Left ventricle myocardium inferior (tissue), 1 donor: ENCODE measurements at regions not wholly inside any gene's neighbourhood (a gene's known extent, or its start where the extent isn't known, plus 50 kb on each side); places are given as distances from the start of the nearest gene placed in this dataset.
A peak's percentile ranks its signal among the peaks of the same experiment; 100 is the strongest.
"Not testable (repeated sequence)": the region's sequence is repeated elsewhere in the genome, so short reads cannot be mapped to it uniquely, and the experiment has no call there.

Source experiments
- DNase-seq: peaks from one replicate; pipeline ENCODE4 v3.0.0-alpha.2; 2020
- H3K27ac ChIP-seq: fragments of 200-600 bp; replicated peaks from 2 replicates; pipeline ENCODE4 v1.8.0; 2021
- H3K27me3 ChIP-seq: fragments of 200-600 bp; 2 replicates; pipeline ENCODE4 v1.8.0; 2021; ENCODE audit warnings: low read depth
- H3K36me3 ChIP-seq: fragments of 200-600 bp; 2 replicates; pipeline ENCODE4 v1.8.0; 2021
- H3K4me1 ChIP-seq: fragments of 200-600 bp; 2 replicates; pipeline ENCODE4 v1.8.0; 2021
- H3K4me3 ChIP-seq: fragments of 200-600 bp; 2 replicates; pipeline ENCODE4 v1.8.0; 2021; ENCODE audit warnings: mild to moderate bottlenecking, moderate library complexity
- H3K9me3 ChIP-seq: fragments of 200-600 bp; replicated peaks from 2 replicates; pipeline ENCODE4 v1.8.0; 2021
- intact Hi-C: fragments of 100-400 bp; cut with micrococcal nuclease; formaldehyde crosslinking; loops from one replicate; pipeline ENCODE4 v1.11.0; 2022
- TF ChIP-seq, protein P1 (sequence below): fragments of 200-600 bp; IDR thresholded peaks from 2 replicates; pipeline ENCODE4 v1.8.0; 2021; ENCODE audit warnings: antibody characterized with exemption, mild to moderate bottlenecking, borderline replicate concordance
- donor health status: DM: no; HTN: yes; CAD: no; lungs with severe emphysema.

DNA sequence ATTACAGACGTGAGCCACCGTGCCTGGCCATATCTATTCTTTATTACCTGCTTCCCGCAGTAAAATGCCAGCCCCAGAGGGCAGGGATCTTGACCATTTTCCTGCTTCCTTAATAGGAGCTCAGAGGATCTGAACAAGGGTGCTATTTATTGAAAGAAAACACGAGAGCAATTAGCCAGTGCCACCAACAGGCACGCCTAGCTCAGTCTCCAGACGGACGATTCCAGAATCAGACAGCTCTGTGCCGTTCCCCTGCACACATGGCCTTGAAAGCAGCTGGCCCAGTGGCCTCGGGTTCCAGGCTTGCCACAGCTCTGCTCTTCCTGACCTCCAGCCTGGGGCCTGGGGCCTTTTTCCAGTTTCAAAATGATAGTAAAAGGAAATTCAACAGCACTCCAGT is 135.2 kb upstream of the RFLNA start:
- H3K4me1 ChIP-seq: no peaks in the 10 kb centered on the region
- H3K4me3 ChIP-seq: no peak overlapping the region
- H3K36me3 ChIP-seq: no peaks in the 10 kb centered on the region
- TF ChIP-seq, protein P1, sequence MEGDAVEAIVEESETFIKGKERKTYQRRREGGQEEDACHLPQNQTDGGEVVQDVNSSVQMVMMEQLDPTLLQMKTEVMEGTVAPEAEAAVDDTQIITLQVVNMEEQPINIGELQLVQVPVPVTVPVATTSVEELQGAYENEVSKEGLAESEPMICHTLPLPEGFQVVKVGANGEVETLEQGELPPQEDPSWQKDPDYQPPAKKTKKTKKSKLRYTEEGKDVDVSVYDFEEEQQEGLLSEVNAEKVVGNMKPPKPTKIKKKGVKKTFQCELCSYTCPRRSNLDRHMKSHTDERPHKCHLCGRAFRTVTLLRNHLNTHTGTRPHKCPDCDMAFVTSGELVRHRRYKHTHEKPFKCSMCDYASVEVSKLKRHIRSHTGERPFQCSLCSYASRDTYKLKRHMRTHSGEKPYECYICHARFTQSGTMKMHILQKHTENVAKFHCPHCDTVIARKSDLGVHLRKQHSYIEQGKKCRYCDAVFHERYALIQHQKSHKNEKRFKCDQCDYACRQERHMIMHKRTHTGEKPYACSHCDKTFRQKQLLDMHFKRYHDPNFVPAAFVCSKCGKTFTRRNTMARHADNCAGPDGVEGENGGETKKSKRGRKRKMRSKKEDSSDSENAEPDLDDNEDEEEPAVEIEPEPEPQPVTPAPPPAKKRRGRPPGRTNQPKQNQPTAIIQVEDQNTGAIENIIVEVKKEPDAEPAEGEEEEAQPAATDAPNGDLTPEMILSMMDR: no peak
- H3K9me3 ChIP-seq: no peaks in the 10 kb centered on the region
- no peak for DNase-seq
- intact Hi-C loops: no loop called here
- H3K27ac ChIP-seq: peak overlapping the region; percentile 9
- peaks cover 4% of the 10 kb centered on the region for H3K27me3 ChIP-seq

DNA sequence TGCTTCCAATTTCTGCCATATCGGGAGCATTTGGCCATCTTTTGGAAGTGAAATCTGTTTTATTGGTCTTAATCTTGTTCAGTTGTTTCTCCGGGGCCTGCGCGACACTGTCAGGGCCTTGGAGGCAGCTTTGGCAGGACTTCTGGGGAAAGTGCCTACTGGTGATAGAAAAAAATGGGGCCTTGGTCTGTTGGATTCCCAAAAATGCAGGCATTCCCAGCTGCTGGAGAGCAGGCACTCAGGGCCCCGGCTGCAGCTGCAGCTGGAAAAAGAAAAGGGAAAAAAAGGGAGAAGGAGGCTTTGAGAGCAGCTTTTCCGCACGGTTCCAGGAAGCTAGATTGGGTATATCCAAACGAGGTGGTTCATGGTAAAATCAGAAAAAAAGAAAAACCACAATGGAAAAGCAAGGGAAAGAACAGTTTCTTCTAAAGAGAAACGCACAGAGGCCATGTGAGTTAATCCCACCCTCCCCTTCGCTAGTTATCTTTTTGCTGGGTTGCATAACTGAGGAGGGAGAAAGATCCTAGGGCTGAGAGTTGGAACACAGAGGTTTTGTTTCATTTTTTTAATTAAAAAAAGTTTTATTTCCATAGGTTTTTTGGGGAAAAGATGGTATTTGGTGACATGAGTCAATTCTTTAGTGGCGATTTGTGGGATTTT is 134.7 kb upstream of the RFLNA start:
- peaks cover 4% of the 10 kb centered on the region for H3K27me3 ChIP-seq
- TF ChIP-seq, protein P1: no peak
- DNase-seq: no peak
- intact Hi-C loops: no loop called here
- H3K27ac ChIP-seq: peak overlapping the region; percentile 9
- no peaks in the 10 kb centered on the region for H3K4me1 ChIP-seq
- H3K9me3 ChIP-seq: no peaks in the 10 kb centered on the region
- no peaks in the 10 kb centered on the region for H3K36me3 ChIP-seq
- H3K4me3 ChIP-seq: no peak overlapping the region

DNA sequence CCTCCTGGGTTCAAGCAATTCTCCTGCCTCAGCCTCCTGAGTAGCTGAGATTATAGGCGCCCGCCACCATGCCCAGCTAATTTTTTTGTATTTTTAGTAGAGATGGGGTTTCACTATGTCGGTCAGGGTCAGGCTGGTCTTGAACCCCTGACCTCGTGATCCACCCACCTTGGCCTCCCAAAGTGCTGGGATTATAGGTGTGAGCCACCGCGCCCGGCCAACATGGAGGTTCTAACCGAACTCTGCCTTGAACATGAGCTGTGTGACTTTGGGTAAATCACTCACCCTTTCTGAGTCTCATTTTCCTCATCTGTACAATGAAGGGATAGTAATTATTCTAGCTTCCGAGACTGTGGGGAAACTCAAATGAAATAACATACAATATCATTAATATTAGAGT is 133.5 kb upstream of the RFLNA start:
- H3K27ac ChIP-seq, intact Hi-C loops: not testable (repeated sequence)

DNA sequence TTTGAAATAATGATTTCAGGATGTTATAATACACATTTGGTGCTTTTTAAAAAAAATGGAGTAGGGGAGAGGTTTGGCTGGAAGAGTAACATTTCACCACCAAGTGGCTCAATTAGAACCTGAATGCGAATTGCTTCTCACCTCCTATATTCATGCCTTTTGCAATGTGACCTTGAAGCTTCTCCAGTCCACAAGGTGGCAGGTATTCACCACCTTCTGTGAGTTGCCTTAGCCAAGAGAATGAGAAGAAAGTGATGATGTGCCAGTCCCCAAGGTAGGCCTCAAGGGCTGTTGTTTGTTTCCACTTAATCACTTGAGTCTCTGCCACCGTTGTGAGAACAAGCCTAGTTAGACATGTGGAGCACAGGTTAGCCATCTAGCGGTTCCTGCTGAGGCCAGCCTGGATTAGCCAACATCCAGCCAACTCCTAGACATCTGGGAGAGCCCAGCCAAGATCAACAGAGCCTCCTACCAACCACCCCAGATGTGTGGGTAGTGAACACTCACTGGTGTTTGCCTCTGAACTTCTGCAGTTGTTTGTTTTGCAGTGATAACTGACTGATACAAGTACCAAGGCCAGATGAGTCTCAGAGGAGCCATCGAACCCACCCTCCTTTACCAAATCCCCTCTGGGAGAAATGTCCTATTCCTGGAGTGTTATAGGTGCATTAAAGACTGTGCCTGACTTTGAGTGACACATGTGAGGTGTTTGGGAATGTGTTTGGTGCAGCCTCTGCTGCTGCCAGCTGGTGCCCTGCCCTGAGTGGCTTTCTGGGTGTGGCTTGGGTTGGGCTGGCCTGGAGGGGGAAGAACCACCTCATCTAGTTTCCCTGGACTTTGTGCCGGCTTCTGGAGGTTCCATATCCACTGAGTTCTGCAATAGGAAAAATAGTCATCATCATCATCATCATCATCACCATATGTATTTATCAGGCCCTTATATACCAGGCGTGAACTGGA is 132.5 kb upstream of the RFLNA start:
- peaks cover 4% of the 10 kb centered on the region for H3K27me3 ChIP-seq
- no peaks in the 10 kb centered on the region for H3K4me1 ChIP-seq
- intact Hi-C loops: no loop called here
- no peak overlapping the region for H3K27ac ChIP-seq
- no peak overlapping the region for H3K4me3 ChIP-seq
- TF ChIP-seq, protein P1: no peak
- no peak for DNase-seq
- H3K36me3 ChIP-seq: no peaks in the 10 kb centered on the region
- H3K9me3 ChIP-seq: no peaks in the 10 kb centered on the region

More for the DNA sequence above, 133.5 kb upstream of the RFLNA start:
- H3K36me3 ChIP-seq, H3K27me3 ChIP-seq, H3K9me3 ChIP-seq, H3K4me3 ChIP-seq, H3K4me1 ChIP-seq, DNase-seq: not testable (repeated sequence)

DNA sequence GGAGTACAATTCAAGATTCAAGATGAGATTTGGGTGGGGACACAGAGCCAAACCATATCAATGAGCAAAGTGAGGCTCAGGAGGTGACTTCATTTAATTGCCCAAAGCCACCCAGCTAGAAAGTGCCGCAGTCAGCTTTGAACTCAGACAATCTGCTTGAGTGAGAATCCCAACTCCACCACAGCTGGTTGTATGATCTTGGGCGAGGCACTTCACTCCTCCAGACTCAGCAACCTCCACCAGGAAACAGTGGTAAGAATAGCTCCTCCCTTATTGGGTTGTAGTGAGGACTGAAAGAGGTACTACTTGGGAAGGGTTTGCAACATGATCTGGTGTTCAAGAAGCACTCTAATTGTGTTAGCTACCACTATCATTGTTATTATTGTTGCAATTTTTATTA is 129.2 kb upstream of the RFLNA start:
- intact Hi-C loops: no loop called here
- H3K4me3 ChIP-seq: no peak overlapping the region
- no peaks in the 10 kb centered on the region for H3K4me1 ChIP-seq
- no peaks in the 10 kb centered on the region for H3K36me3 ChIP-seq
- no peak overlapping the region for H3K27ac ChIP-seq
- DNase-seq: no peak
- no peaks in the 10 kb centered on the region for H3K9me3 ChIP-seq
- TF ChIP-seq, protein P1: no peak
- H3K27me3 ChIP-seq: no peaks in the 10 kb centered on the region

DNA sequence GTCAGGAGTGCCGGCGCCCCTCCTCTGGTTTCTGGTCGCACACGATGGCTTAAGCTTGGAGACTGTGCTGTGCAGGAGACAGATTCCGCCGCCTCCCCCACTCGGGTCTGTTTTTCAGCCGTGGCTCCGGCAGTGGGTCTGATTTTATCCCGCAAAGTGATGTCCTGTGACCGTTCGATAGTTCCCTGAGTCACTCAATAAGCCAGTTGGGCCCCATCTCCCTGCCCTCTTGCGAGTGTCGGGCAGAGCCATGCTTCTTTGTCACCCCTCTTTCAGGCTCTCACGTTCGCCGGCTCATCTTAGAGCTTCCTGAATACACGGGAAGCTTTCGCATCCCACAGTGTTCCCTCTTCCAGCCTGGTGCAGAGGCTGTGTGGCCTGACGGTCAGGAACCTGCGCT is 127.8 kb upstream of the RFLNA start:
- H3K9me3 ChIP-seq: no peaks in the 10 kb centered on the region
- TF ChIP-seq, protein P1: no peak
- no peak overlapping the region for H3K27ac ChIP-seq
- peaks cover under 1% of the 10 kb centered on the region for H3K27me3 ChIP-seq
- no peaks in the 10 kb centered on the region for H3K36me3 ChIP-seq
- no peak overlapping the region for H3K4me3 ChIP-seq
- DNase-seq: no peak
- no peaks in the 10 kb centered on the region for H3K4me1 ChIP-seq
- intact Hi-C loops: no loop called here
